ENCODE measurements at regions not wholly inside any gene's neighbourhood (a gene's known extent, or its start where the extent isn't known, plus 50 kb on each side); places are given as distances from the start of the nearest gene placed in this dataset.

DNA sequence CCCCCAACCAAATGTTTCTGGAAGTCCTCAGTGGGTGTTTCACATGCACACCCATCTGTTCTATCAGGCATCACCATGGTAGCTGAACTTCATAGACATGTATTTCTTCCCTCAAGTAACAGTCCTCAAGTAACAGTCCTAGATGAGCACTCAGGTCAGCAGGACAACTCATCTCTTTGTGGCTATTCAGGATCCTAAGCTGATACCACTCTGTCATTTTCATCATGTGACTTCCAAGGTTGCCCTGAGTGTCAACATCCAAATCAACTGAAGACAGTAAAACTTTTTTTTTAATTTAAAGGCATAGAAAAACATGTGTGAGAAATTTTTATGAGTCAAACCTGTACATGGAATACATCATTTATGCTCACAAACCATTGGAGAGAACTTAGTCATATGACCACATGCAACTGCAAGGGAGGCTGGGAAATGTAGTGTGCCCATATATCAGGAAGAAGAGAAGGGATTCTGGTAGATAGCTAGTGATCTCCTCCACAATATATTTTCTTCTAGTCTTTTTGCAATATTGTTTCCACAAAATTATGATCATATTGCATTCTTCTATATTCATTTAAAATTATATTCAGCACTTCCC lies 64.2 kb upstream of the FST start:
- Mint-ChIP-seq H3K27me3 (ENCODE audit: low read depth) (no peaks in the 10 kb centered on the region), H3K4me1 (ENCODE audit: low read depth) (peaks cover 5% of the 10 kb centered on the region), H3K4me3 (no peak overlapping the region), H3K36me3 (ENCODE audit: low read depth) (no peaks in the 10 kb centered on the region), H3K9me3 (no peaks in the 10 kb centered on the region), H3K27ac (no peak overlapping the region)
- peak; percentile 9 for DNase-seq
- intact Hi-C loops (cut with micrococcal nuclease) = no loop called here
- CTCF ChIA-PET = interaction anchor here (0.6 kb wide), 1 partner anchor 21 kb away, joined by 9 read pairs; no protein-coding TSS in a partner anchor

DNA sequence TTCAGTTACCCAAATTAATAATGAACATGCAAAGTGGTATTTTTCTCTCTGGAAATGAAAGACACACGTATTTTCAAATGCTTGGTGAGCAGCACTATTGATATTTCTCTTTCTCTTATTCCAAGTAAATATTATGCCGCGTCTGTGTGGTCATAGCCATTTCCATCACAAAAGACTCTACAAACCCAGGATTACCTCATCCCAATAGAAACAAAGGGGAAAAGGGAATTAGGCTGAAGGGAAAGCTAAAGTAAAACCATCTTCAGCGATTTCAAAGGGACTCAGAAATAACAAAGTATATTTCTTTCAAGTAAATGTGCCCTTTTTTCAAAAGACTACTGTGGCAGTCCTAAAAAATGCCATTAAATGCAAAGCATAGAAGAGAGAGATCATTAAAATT lies 62.0 kb upstream of the FST start:
- no peak overlapping the region for H3K27ac Mint-ChIP-seq
- no peak for DNase-seq
- H3K9me3 Mint-ChIP-seq = no peaks in the 10 kb centered on the region
- intact Hi-C loops (cut with micrococcal nuclease) = no loop called here
- H3K36me3 Mint-ChIP-seq (ENCODE audit: low read depth) = no peaks in the 10 kb centered on the region
- CTCF ChIA-PET = no interaction called here
- peaks cover 2% of the 10 kb centered on the region for H3K4me1 Mint-ChIP-seq (ENCODE audit: low read depth)
- H3K4me3 Mint-ChIP-seq = no peak overlapping the region
- H3K27me3 Mint-ChIP-seq (ENCODE audit: low read depth) = peaks cover 8% of the 10 kb centered on the region

GRCh38 chr5:53418826-53419658 lies 61.4 kb upstream of the FST start:
- intact Hi-C loops (cut with micrococcal nuclease) = no loop called here
- Mint-ChIP-seq H3K4me3 (no peak overlapping the region), H3K9me3 (no peaks in the 10 kb centered on the region), H3K27ac (no peak overlapping the region), H3K4me1 (ENCODE audit: low read depth) (peaks cover 2% of the 10 kb centered on the region), H3K36me3 (ENCODE audit: low read depth) (no peaks in the 10 kb centered on the region), H3K27me3 (ENCODE audit: low read depth) (peaks cover 8% of the 10 kb centered on the region)
- DNase-seq = no peak
- CTCF ChIA-PET = no interaction called here

DNA sequence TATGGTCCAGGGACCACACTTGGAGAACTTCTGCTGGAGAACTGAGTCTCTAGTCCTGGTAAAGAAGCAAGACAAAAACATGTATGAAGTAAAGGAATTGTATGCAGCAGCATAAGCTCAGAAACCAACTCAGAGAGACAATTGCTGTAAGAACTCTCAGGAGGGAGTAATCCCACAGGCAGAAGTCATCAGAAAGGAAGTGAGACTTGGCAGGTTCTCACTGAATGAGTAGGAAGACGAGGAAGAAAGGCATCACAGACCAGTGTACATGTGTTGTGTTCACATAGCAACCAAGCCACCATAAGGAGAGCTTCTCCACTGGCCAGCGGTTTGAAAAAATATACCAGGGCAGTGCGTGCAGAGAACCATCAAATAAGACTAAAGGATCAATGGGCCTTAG lies 57.9 kb upstream of the FST start:
- no peak overlapping the region for H3K4me3 Mint-ChIP-seq
- H3K27ac Mint-ChIP-seq = no peak overlapping the region
- CTCF ChIA-PET = interaction anchor here (0.6 kb wide), 1 partner anchor 801 kb away, joined by 4 read pairs; no protein-coding TSS in a partner anchor
- DNase-seq = no peak
- H3K27me3 Mint-ChIP-seq (ENCODE audit: low read depth) = peaks cover 11% of the 10 kb centered on the region
- H3K36me3 Mint-ChIP-seq (ENCODE audit: low read depth) = no peaks in the 10 kb centered on the region
- intact Hi-C loops (cut with micrococcal nuclease) = no loop called here
- H3K9me3 Mint-ChIP-seq = no peaks in the 10 kb centered on the region
- H3K4me1 Mint-ChIP-seq (ENCODE audit: low read depth) = no peaks in the 10 kb centered on the region

DNA sequence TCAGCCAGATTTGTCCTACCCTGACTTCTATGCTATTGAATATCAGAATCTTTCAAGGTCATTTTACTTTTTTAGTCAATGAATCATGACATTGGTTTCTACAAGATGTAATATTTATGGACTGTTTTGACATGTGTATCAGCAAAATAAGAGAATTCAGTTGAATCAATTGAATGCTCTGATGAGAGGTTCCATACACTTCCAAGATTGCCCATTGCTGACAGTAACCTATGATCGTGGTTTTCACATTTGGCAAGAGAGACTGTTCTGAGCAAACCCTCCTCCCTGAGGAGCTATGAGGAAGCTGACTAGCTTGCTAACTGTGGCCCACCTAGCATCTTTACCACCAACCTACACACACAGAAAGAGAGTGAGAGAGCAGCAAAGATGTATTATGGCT lies 56.7 kb upstream of the FST start:
- intact Hi-C loops (cut with micrococcal nuclease) = no loop called here

DNA sequence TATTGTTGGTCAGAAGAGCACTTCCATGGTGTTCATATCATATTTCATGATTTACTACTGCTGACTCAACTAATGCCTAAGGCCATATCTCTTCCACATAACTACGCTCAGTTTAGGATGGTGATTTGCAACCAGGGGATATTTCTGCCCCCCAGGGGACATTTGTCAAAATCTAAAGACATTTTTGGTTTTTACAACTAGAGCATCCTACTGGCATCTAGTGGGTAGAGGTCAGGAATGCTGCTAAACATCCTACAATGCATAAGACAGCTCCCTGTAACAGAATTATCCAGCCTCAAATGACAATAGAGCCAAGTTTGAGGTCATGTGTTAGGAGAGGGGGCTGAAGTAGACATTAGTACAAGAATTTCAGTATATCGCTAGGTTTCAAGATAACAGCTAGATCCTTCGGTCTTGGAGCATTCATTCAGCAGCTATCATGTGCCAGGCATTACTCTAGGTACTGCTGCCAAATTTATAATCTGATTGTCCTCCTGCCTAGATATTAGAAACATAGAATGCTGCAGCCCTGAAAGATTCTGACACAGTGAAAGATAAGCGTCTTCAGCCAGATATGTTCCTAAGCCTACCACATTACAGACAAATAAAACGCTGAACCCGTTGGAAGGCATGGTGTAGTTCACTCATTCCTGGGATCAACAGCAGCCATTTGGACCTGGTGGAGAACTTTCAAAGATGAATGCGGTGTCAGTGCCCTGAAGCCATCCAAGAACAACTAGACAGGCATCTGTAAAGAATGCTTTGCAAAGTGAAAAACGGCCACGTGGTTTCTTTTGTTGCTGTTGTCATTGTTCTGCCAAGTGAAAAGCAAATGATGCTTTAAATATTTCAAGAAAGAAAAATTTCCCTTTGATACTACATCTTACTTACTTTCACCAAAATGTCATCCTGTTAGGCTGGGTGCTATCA lies 55.5 kb upstream of the FST start:
- intact Hi-C loops (cut with micrococcal nuclease) = no loop called here
- no peak overlapping the region for H3K4me3 Mint-ChIP-seq
- H3K36me3 Mint-ChIP-seq (ENCODE audit: low read depth) = no peaks in the 10 kb centered on the region
- no peaks in the 10 kb centered on the region for H3K9me3 Mint-ChIP-seq
- H3K27me3 Mint-ChIP-seq (ENCODE audit: low read depth) = peaks cover 16% of the 10 kb centered on the region
- no peak overlapping the region for H3K27ac Mint-ChIP-seq
- no peaks in the 10 kb centered on the region for H3K4me1 Mint-ChIP-seq (ENCODE audit: low read depth)
- CTCF ChIA-PET = interaction anchor here (0.6 to 0.7 kb wide), 2 partner anchors 43 to 275 kb away, joined by 3 to 4 read pairs; no protein-coding TSS in a partner anchor
- DNase-seq = no peak

More for the DNA sequence above, 56.7 kb upstream of the FST start:
- Mint-ChIP-seq H3K9me3 (no peaks in the 10 kb centered on the region), H3K27ac (no peak overlapping the region), H3K36me3 (ENCODE audit: low read depth) (no peaks in the 10 kb centered on the region), H3K4me3 (no peak overlapping the region), H3K27me3 (ENCODE audit: low read depth) (peaks cover 13% of the 10 kb centered on the region), H3K4me1 (ENCODE audit: low read depth) (no peaks in the 10 kb centered on the region)
- no peak for DNase-seq
- CTCF ChIA-PET = no interaction called here

DNA sequence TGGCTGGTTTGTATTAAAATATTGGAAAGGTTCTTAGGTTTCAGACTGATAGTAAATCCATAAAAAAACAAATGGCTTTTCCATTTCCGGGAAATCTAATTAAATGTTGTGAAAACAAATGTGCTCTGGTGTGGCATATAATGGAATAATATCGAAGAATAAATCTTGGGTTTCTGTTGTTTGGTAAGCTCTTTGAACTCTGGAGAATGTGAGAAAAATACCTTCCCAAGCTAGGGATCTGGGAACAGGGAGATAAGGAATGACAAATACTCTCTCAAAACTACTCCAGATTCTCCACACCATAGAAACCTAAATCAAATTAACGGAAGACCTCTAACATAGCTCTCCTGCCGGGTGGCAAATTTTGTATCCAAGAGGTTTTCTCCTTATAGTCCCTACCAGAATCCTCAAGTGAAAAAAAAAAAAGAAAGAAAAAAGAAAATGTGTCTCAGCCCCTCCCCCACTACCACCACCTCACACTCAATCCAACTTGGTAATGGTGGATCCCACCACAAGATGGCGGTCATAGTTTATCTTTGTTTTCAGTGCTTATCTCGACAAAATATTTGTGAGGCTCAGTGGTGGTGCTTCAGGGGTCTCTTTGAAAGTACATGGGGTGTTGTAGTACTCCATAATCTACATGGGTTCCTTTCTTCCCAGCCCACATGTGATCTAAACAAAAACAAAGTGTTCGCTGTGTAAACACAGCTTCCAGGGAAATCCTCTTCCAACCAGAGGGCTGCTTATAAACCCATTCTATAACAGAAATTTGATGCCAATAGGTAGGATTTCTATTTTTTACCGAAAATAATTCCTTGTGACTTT lies 54.5 kb upstream of the FST start:
- Mint-ChIP-seq H3K36me3 (ENCODE audit: low read depth) (no peaks in the 10 kb centered on the region), H3K9me3 (no peaks in the 10 kb centered on the region), H3K4me1 (ENCODE audit: low read depth) (no peaks in the 10 kb centered on the region), H3K27ac (no peak overlapping the region), H3K27me3 (ENCODE audit: low read depth) (peaks cover 20% of the 10 kb centered on the region), H3K4me3 (no peak overlapping the region)
- intact Hi-C loops (cut with micrococcal nuclease) = loop anchor here (2.0 kb wide), 3 partner anchors 53 to 803 kb away; no protein-coding TSS in a partner anchor
- peak; percentile 59 for DNase-seq
- CTCF ChIA-PET = interaction anchor here (0.6 to 0.8 kb wide), 5 partner anchors 44 to 803 kb away, joined by 3 to 6 read pairs (median 4); no protein-coding TSS in a partner anchor

DNA sequence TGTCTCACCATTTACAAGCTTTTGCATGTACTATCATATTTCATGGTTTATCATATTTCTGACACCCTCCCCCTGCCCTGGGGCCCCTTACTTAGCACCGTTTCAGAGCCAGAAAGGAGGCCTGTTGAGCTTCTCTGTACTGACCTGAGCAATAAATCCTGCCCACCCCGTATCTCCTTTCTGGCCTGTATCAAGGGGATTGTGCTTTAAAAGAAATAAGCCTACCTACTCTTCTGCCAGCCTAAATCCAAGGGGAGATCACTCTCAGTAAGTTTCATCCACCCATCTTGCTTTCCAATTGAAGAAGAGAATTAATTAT lies 54.0 kb upstream of the FST start:
- no peak for DNase-seq
- H3K4me3 Mint-ChIP-seq = no peak overlapping the region
- H3K4me1 Mint-ChIP-seq (ENCODE audit: low read depth) = no peaks in the 10 kb centered on the region
- H3K27ac Mint-ChIP-seq = no peak overlapping the region
- CTCF ChIA-PET = interaction anchor here (0.6 to 0.8 kb wide), 5 partner anchors 34 to 802 kb away, joined by 3 to 6 read pairs (median 4); no protein-coding TSS in a partner anchor
- intact Hi-C loops (cut with micrococcal nuclease) = loop anchor here (2.0 kb wide), 3 partner anchors 52 to 802 kb away; no protein-coding TSS in a partner anchor
- no peaks in the 10 kb centered on the region for H3K9me3 Mint-ChIP-seq
- H3K27me3 Mint-ChIP-seq (ENCODE audit: low read depth) = peaks cover 18% of the 10 kb centered on the region
- no peaks in the 10 kb centered on the region for H3K36me3 Mint-ChIP-seq (ENCODE audit: low read depth)

DNA sequence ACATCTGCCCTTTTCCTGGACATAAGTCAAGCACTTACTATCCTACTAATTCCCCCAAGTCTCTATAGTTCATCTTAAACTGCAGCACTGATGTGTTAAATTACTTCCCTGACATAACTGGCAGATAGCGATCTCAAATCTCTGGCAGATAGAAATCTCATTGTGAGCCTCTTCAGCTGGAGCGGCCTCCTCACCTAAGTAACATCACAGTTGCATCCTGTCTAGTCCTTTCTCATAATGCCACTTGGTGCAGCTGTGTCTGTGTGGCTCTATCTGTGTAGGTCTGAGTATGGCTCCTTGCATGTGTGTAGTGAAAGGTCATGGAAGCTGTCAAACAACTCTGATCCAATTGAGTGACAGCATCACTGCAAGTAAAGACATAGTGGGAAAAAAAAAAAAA lies 53.6 kb upstream of the FST start:
- CTCF ChIA-PET = interaction anchor here (0.6 to 0.8 kb wide), 6 partner anchors 35 to 802 kb away, joined by 3 to 6 read pairs (median 4); no protein-coding TSS in a partner anchor
- no peaks in the 10 kb centered on the region for H3K36me3 Mint-ChIP-seq (ENCODE audit: low read depth)
- H3K27me3 Mint-ChIP-seq (ENCODE audit: low read depth) = peaks cover 18% of the 10 kb centered on the region
- H3K27ac Mint-ChIP-seq = no peak overlapping the region
- intact Hi-C loops (cut with micrococcal nuclease) = loop anchor here (2.0 kb wide), 3 partner anchors 52 to 802 kb away; no protein-coding TSS in a partner anchor
- H3K4me3 Mint-ChIP-seq = no peak overlapping the region
- no peaks in the 10 kb centered on the region for H3K9me3 Mint-ChIP-seq
- no peak for DNase-seq
- no peaks in the 10 kb centered on the region for H3K4me1 Mint-ChIP-seq (ENCODE audit: low read depth)

DNA sequence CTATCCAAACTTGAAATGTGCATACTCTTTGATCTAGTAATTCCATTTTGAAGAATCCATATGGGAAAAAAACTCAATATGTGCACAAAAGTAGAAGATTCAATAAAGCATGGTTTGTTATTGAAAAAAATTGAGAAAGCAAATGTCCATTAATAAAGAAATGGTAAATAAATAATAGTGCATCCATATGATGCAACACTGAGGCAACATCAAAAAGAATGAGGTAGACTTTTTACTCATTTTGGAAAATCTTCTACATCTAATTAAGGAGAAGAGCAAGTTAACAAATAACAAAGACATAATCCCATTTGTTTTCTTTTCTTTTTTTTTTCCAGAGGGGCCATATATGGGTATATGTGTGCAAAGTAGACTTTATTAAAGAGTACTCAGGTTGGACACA lies 52.5 kb upstream of the FST start:
- intact Hi-C loops (cut with micrococcal nuclease) = loop anchor here (2.0 kb wide), 3 partner anchors 51 to 801 kb away; no protein-coding TSS in a partner anchor
- Mint-ChIP-seq H3K27ac (no peak overlapping the region), H3K36me3 (ENCODE audit: low read depth) (no peaks in the 10 kb centered on the region), H3K4me3 (no peak overlapping the region), H3K4me1 (ENCODE audit: low read depth) (no peaks in the 10 kb centered on the region), H3K27me3 (ENCODE audit: low read depth) (peaks cover 12% of the 10 kb centered on the region), H3K9me3 (no peaks in the 10 kb centered on the region)
- no peak for DNase-seq
- CTCF ChIA-PET = interaction anchor here (0.6 kb wide), 2 partner anchors 185 to 759 kb away, joined by 3 to 4 read pairs; no protein-coding TSS in a partner anchor

- Mint-ChIP-seq H3K4me3 (no peak overlapping the region), H3K9me3 (no peaks in the 10 kb centered on the region), H3K27me3 (ENCODE audit: low read depth) (peaks cover 12% of the 10 kb centered on the region), H3K36me3 (ENCODE audit: low read depth) (no peaks in the 10 kb centered on the region), H3K27ac (no peak overlapping the region), H3K4me1 (ENCODE audit: low read depth) (no peaks in the 10 kb centered on the region)
- no peak for DNase-seq
- CTCF ChIA-PET = no interaction called here
- intact Hi-C loops (cut with micrococcal nuclease) = loop anchor here (10.0 kb wide), 1 partner anchor 255 kb away; no protein-coding TSS in a partner anchor
Measured at GRCh38 chr5:53429706-53430105, 50.7 kb upstream of the FST start.
